Activated CD4-positive, alpha-beta T cell treated with anti-CD3 and anti-CD28 coated beads for 36 hours (primary cell): ENCODE measurements at regions not wholly inside any gene's neighbourhood (a gene's known extent, or its start where the extent isn't known, plus 50 kb on each side); places are given as distances from the start of the nearest gene placed in this dataset.

Experiments
- ATAC-seq: fragments of 200-7000 bp; cut with Tn5 transposase; one replicate; pipeline ENCODE4 v1.10.0; 2021; ENCODE audit warnings: mild to moderate bottlenecking, moderate library complexity
- CTCF ChIA-PET: fragments of 350-600 bp; sonication (Branson Sonifier 250); formaldehyde crosslinking; loops from one replicate; lab custom pipeline; 2021; ENCODE audit warnings: antibody characterized with exemption; lab: Charles Lee
- POLR2A ChIA-PET: fragments of 350-600 bp; sonication (Branson Sonifier 250); formaldehyde crosslinking; loops from one replicate; lab custom pipeline; 2021; ENCODE audit warnings: antibody characterized with exemption, inconsistent platforms; lab: Charles Lee
- DNase-seq: peaks from one replicate; pipeline ENCODE4 v3.0.0-alpha.2; 2020
- H3K27ac Mint-ChIP-seq: one replicate; pipeline ENCODE4 v1.8.0; 2021; ENCODE audit warnings: mixed read lengths
- H3K27me3 Mint-ChIP-seq: one replicate; pipeline ENCODE4 v1.8.0; 2021; ENCODE audit warnings: mixed read lengths
- H3K36me3 Mint-ChIP-seq: one replicate; pipeline ENCODE4 v1.8.0; 2021; ENCODE audit warnings: low read depth, mixed read lengths
- H3K4me1 Mint-ChIP-seq: one replicate; pipeline ENCODE4 v1.8.0; 2021; ENCODE audit warnings: mixed read lengths
- H3K4me3 Mint-ChIP-seq: one replicate; pipeline ENCODE4 v1.8.0; 2021; ENCODE audit warnings: mild to moderate bottlenecking, moderate library complexity, mixed read lengths
- H3K9me3 Mint-ChIP-seq: one replicate; pipeline ENCODE4 v1.8.0; 2021; ENCODE audit warnings: low read depth, mixed read lengths
- intact Hi-C, 2 experiments: fragments of 100-400 bp; cut with DNase I in 1 of 2; cut with micrococcal nuclease in 1 of 2; formaldehyde crosslinking; loops; one replicate each; pipeline versions ENCODE4 v1.14.2 to v1.15.1; 2022 to 2024; cut with DNase I, micrococcal nuclease

- no peak overlapping the region for H3K27ac Mint-ChIP-seq
- no peaks in the 10 kb centered on the region for H3K27me3 Mint-ChIP-seq
- H3K36me3 Mint-ChIP-seq, result no peaks in the 10 kb centered on the region
- ATAC-seq (no peak), DNase-seq (no peak)
- POLR2A ChIA-PET, result interaction anchor here (0.6 kb wide), 2 partner anchors 24 to 82 kb away, joined by 3 to 6 read pairs; no protein-coding TSS in a partner anchor
- H3K4me1 Mint-ChIP-seq, result peaks cover 2% of the 10 kb centered on the region
- CTCF ChIA-PET, result interaction anchor here (0.6 to 0.9 kb wide), 2 partner anchors 82 to 121 kb away, joined by 3 read pairs; no protein-coding TSS in a partner anchor
- intact Hi-C loops, result no loop called here
- H3K9me3 Mint-ChIP-seq, result no peaks in the 10 kb centered on the region
- no peak overlapping the region for H3K4me3 Mint-ChIP-seq
Observed at GRCh38 chr14:35987731-35988130, 161.6 kb downstream of the BRMS1L start.

GRCh38 chr14:35986219-35986573 lies 160.1 kb downstream of the BRMS1L start:
- intact Hi-C loops, result no loop called here
- Mint-ChIP-seq H3K36me3 (no peaks in the 10 kb centered on the region), H3K4me3 (no peak overlapping the region), H3K27ac (no peak overlapping the region), H3K4me1 (peaks cover 2% of the 10 kb centered on the region), H3K9me3 (no peaks in the 10 kb centered on the region), H3K27me3 (no peaks in the 10 kb centered on the region)
- ChIA-PET POLR2A (no interaction called here), CTCF (no interaction called here)
- ATAC-seq (no peak), DNase-seq (no peak)

GRCh38 chr14:35985474-35986218 lies 159.5 kb downstream of the BRMS1L start:
- Mint-ChIP-seq H3K36me3 (no peaks in the 10 kb centered on the region), H3K9me3 (no peaks in the 10 kb centered on the region), H3K4me3 (no peak overlapping the region), H3K27ac (no peak overlapping the region), H3K27me3 (no peaks in the 10 kb centered on the region), H3K4me1 (peaks cover 2% of the 10 kb centered on the region)
- no peak for ATAC-seq
- no peak for DNase-seq
- intact Hi-C loops, result no loop called here
- ChIA-PET POLR2A (no interaction called here), CTCF (no interaction called here)

- Mint-ChIP-seq H3K27me3 (no peaks in the 10 kb centered on the region), H3K4me1 (no peaks in the 10 kb centered on the region), H3K4me3 (no peak overlapping the region), H3K27ac (no peak overlapping the region), H3K9me3 (no peaks in the 10 kb centered on the region), H3K36me3 (no peaks in the 10 kb centered on the region)
- no peak for DNase-seq
- ChIA-PET POLR2A (no interaction called here), CTCF (interaction anchor here (0.8 kb wide), 1 partner anchor 98 kb away, joined by 3 read pairs; no protein-coding TSS in a partner anchor)
- ATAC-seq, result no peak
- intact Hi-C loops, result no loop called here
Observed at GRCh38 chr14:35979531-35979930, 153.4 kb downstream of the BRMS1L start.

GRCh38 chr14:35978561-35978960 lies 152.4 kb downstream of the BRMS1L start:
- intact Hi-C loops, result no loop called here
- Mint-ChIP-seq H3K27me3 (no peaks in the 10 kb centered on the region), H3K4me1 (no peaks in the 10 kb centered on the region), H3K9me3 (no peaks in the 10 kb centered on the region), H3K36me3 (no peaks in the 10 kb centered on the region), H3K4me3 (no peak overlapping the region), H3K27ac (no peak overlapping the region)
- CTCF ChIA-PET, result no interaction called here
- ATAC-seq, result no peak
- POLR2A ChIA-PET, result no interaction called here
- no peak for DNase-seq

- POLR2A ChIA-PET, result no interaction called here
- DNase-seq (no peak), ATAC-seq (no peak)
- intact Hi-C loops, result no loop called here
- Mint-ChIP-seq H3K4me3 (no peak overlapping the region), H3K27ac (no peak overlapping the region), H3K9me3 (no peaks in the 10 kb centered on the region), H3K36me3 (no peaks in the 10 kb centered on the region), H3K27me3 (peaks cover 2% of the 10 kb centered on the region), H3K4me1 (no peaks in the 10 kb centered on the region)
- CTCF ChIA-PET, result interaction anchor here (2.1 kb wide), 1 partner anchor 93 kb away, joined by 4 read pairs; no protein-coding TSS in a partner anchor
Observed at GRCh38 chr14:35975814-35976213, 149.7 kb downstream of the BRMS1L start.

GRCh38 chr14:35973770-35974169 lies 147.6 kb downstream of the BRMS1L start:
- intact Hi-C loops, result no loop called here
- POLR2A ChIA-PET, result no interaction called here
- H3K27ac Mint-ChIP-seq, result no peak overlapping the region
- H3K9me3 Mint-ChIP-seq, result no peaks in the 10 kb centered on the region
- H3K27me3 Mint-ChIP-seq, result peaks cover 2% of the 10 kb centered on the region
- no peak overlapping the region for H3K4me3 Mint-ChIP-seq
- DNase-seq (no peak), ATAC-seq (no peak)
- no peaks in the 10 kb centered on the region for H3K36me3 Mint-ChIP-seq
- CTCF ChIA-PET, result interaction anchor here (2.1 kb wide), 1 partner anchor 91 kb away, joined by 4 read pairs; no protein-coding TSS in a partner anchor
- H3K4me1 Mint-ChIP-seq, result no peaks in the 10 kb centered on the region

- Mint-ChIP-seq H3K4me3 (no peak overlapping the region), H3K27ac (no peak overlapping the region), H3K27me3 (peaks cover 4% of the 10 kb centered on the region), H3K9me3 (no peaks in the 10 kb centered on the region), H3K36me3 (no peaks in the 10 kb centered on the region), H3K4me1 (no peaks in the 10 kb centered on the region)
- ChIA-PET CTCF (no interaction called here), POLR2A (no interaction called here)
- ATAC-seq (no peak), DNase-seq (no peak)
- intact Hi-C loops, result no loop called here
Observed at GRCh38 chr14:35971965-35972630, 146.0 kb downstream of the BRMS1L start.

- no peak for ATAC-seq
- POLR2A ChIA-PET, result no interaction called here
- peaks cover 4% of the 10 kb centered on the region for H3K27me3 Mint-ChIP-seq
- no peak for DNase-seq
- no peaks in the 10 kb centered on the region for H3K9me3 Mint-ChIP-seq
- no peak overlapping the region for H3K27ac Mint-ChIP-seq
- intact Hi-C loops, result no loop called here
- CTCF ChIA-PET, result interaction anchor here (0.7 to 1.4 kb wide), 2 partner anchors 86 to 450 kb away, joined by 3 to 4 read pairs; no protein-coding TSS in a partner anchor
- H3K4me1 Mint-ChIP-seq, result no peaks in the 10 kb centered on the region
- H3K36me3 Mint-ChIP-seq, result no peaks in the 10 kb centered on the region
- no peak overlapping the region for H3K4me3 Mint-ChIP-seq
Observed at GRCh38 chr14:35969310-35969709, 143.2 kb downstream of the BRMS1L start.

- no peaks in the 10 kb centered on the region for H3K9me3 Mint-ChIP-seq
- ATAC-seq (no peak), DNase-seq (no peak)
- intact Hi-C loops, result no loop called here
- ChIA-PET POLR2A (no interaction called here), CTCF (interaction anchor here (1.1 to 1.3 kb wide), 2 partner anchors 21 to 82 kb away, joined by 3 to 5 read pairs; no protein-coding TSS in a partner anchor)
- no peaks in the 10 kb centered on the region for H3K4me1 Mint-ChIP-seq
- H3K36me3 Mint-ChIP-seq, result no peaks in the 10 kb centered on the region
- no peak overlapping the region for H3K4me3 Mint-ChIP-seq
- H3K27ac Mint-ChIP-seq, result no peak overlapping the region
- H3K27me3 Mint-ChIP-seq, result peaks cover 2% of the 10 kb centered on the region
Observed at GRCh38 chr14:35965400-35965799, 139.3 kb downstream of the BRMS1L start.

- ATAC-seq (no peak), DNase-seq (no peak)
- no peak overlapping the region for H3K27ac Mint-ChIP-seq
- H3K4me1 Mint-ChIP-seq, result no peaks in the 10 kb centered on the region
- intact Hi-C loops, result no loop called here
- H3K36me3 Mint-ChIP-seq, result no peaks in the 10 kb centered on the region
- H3K4me3 Mint-ChIP-seq, result no peak overlapping the region
- H3K9me3 Mint-ChIP-seq, result no peaks in the 10 kb centered on the region
- H3K27me3 Mint-ChIP-seq, result peaks cover 2% of the 10 kb centered on the region
- ChIA-PET CTCF (interaction anchor here (1.3 kb wide), 1 partner anchor 20 kb away, joined by 3 read pairs; no protein-coding TSS in a partner anchor), POLR2A (no interaction called here)
Observed at GRCh38 chr14:35964697-35965286, 138.7 kb downstream of the BRMS1L start.
